PC-9 (cell line): ENCODE measurements at regions not wholly inside any gene's neighbourhood (a gene's known extent, or its start where the extent isn't known, plus 50 kb on each side); places are given as distances from the start of the nearest gene placed in this dataset.
"Not testable (repeated sequence)": the region's sequence is repeated elsewhere in the genome, so short reads cannot be mapped to it uniquely, and the experiment has no call there.

Experiments
- BruUV-seq: library from RNA; stranded (reverse); fragments of 400-500 nt; replicated peaks from 2 replicates; lab custom pipeline; 2021; lab: Mats Ljungman, UMichigan
- CTCF ChIA-PET: fragments of 300-600 bp; sonication (Branson Sonifier 250); formaldehyde crosslinking; loops from one replicate; lab custom pipeline; 2022; ENCODE audit warnings: antibody characterized with exemption; lab: Charles Lee
- POLR2A ChIA-PET: fragments of 300-600 bp; sonication (Branson Sonifier 250); formaldehyde crosslinking; loops from one replicate; lab custom pipeline; 2022; ENCODE audit warnings: antibody characterized with exemption; ENCODE audit not compliant: unreplicated experiment; lab: Charles Lee
- DNase-seq, 2 experiments: peaks; one replicate each; pipeline versions ENCODE4 v3.0.0 to v3.0.0-alpha.2; 2015 to 2022; ENCODE audit warnings: mixed read lengths in 1 of 2
- H2AFZ ChIP-seq: fragments of 200-600 bp; sonication (generic); 2 replicates; pipeline ENCODE4 v1.8.1; 2017; ENCODE audit warnings: antibody characterized with exemption
- H3F3A ChIP-seq: fragments of 200-600 bp; sonication (generic); 2 replicates; pipeline ENCODE4 v1.8.1; 2017; ENCODE audit warnings: antibody characterized with exemption, mild to moderate bottlenecking, low read depth; ENCODE audit not compliant: insufficient read depth
- H3K27ac ChIP-seq: fragments of 200-600 bp; sonication (generic); 2 replicates; pipeline ENCODE4 v1.6.1; 2016; ENCODE audit warnings: mixed run types
- H3K27me3 ChIP-seq: fragments of 200-600 bp; sonication (generic); 2 replicates; pipeline ENCODE4 v1.6.1; 2016; ENCODE audit warnings: low read depth, mixed run types; ENCODE audit not compliant: insufficient read depth
- H3K36me3 ChIP-seq: fragments of 200-600 bp; sonication (generic); 2 replicates; pipeline ENCODE4 v1.6.1; 2016; ENCODE audit warnings: low read depth, mixed run types
- H3K4me1 ChIP-seq: fragments of 200-600 bp; sonication (generic); replicated peaks from 2 replicates; pipeline ENCODE4 v1.6.1; 2016; ENCODE audit warnings: mixed run types; ENCODE audit not compliant: insufficient read depth
- H3K4me2 ChIP-seq: fragments of 200-600 bp; sonication (generic); 2 replicates; pipeline ENCODE4 v1.6.1; 2017; ENCODE audit warnings: mixed run types
- H3K4me3 ChIP-seq: fragments of 200-600 bp; sonication (generic); 2 replicates; pipeline ENCODE4 v1.6.1; 2016; ENCODE audit warnings: mixed run types
- H3K79me2 ChIP-seq: fragments of 200-600 bp; sonication (generic); 2 replicates; pipeline ENCODE4 v1.6.1; 2017; ENCODE audit warnings: low read depth, mixed run types
- H3K9me2 ChIP-seq: fragments of 200-600 bp; sonication (generic); 2 replicates; pipeline ENCODE4 v1.8.1; 2017; ENCODE audit warnings: mild to moderate bottlenecking; ENCODE audit not compliant: insufficient read depth
- H3K9me3 ChIP-seq: fragments of 200-600 bp; sonication (generic); 2 replicates; pipeline ENCODE4 v1.8.1; 2016; ENCODE audit warnings: low read depth; ENCODE audit not compliant: insufficient read depth
- H4K20me1 ChIP-seq: fragments of 200-600 bp; sonication (generic); 2 replicates; pipeline ENCODE4 v1.8.1; 2017; ENCODE audit not compliant: insufficient read depth
- EZH2 ChIP-seq: fragments of 200-600 bp; sonication (generic); IDR thresholded peaks from 2 replicates; pipeline ENCODE4 v1.8.0; 2017; ENCODE audit warnings: antibody characterized with exemption, low read depth
- intact Hi-C: fragments of 100-400 bp; cut with micrococcal nuclease; formaldehyde crosslinking; loops from one replicate; pipeline ENCODE4 v1.10.0; 2022; ENCODE audit not compliant: unreplicated experiment
- TF ChIP-seq, protein P1 (sequence below): fragments of 200-600 bp; sonication (generic); conservative IDR thresholded peaks from 2 replicates; pipeline ENCODE4 v1.6.1; 2017; ENCODE audit warnings: mixed run types, antibody characterized with exemption, mild to moderate bottlenecking, moderate library complexity

DNA sequence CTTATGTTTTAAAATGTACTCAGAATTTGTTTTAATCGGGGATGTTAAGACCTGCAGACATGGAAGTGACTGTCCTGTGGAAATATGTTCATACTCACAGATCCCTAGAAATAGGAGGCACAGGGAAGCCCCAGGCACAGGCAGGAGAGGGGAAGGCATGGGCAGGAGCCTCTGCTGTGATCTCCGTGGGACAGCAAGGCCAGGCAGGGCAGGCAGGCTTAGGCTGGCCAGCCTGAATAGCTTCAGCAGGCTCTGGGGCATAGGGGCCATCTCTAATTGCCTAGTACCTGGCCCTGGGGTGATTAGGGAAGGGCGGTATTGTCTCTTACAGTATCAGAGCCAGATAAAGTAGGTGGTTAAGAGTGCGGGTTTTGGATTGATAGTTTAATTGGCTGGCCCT is 59.8 kb upstream of the PLEKHG4B start:
- TF ChIP-seq, protein P1, sequence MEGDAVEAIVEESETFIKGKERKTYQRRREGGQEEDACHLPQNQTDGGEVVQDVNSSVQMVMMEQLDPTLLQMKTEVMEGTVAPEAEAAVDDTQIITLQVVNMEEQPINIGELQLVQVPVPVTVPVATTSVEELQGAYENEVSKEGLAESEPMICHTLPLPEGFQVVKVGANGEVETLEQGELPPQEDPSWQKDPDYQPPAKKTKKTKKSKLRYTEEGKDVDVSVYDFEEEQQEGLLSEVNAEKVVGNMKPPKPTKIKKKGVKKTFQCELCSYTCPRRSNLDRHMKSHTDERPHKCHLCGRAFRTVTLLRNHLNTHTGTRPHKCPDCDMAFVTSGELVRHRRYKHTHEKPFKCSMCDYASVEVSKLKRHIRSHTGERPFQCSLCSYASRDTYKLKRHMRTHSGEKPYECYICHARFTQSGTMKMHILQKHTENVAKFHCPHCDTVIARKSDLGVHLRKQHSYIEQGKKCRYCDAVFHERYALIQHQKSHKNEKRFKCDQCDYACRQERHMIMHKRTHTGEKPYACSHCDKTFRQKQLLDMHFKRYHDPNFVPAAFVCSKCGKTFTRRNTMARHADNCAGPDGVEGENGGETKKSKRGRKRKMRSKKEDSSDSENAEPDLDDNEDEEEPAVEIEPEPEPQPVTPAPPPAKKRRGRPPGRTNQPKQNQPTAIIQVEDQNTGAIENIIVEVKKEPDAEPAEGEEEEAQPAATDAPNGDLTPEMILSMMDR, result no peak
- TF ChIP-seq EZH2, result no peak
- CTCF ChIA-PET, result no interaction called here
- Histone ChIP-seq H3F3A (no peaks in the 10 kb centered on the region), H3K4me1 (no peaks in the 10 kb centered on the region), H3K27ac (no peak overlapping the region), H2AFZ (no peak overlapping the region), H3K79me2 (no peaks in the 10 kb centered on the region), H3K4me3 (no peak overlapping the region), H3K36me3 (no peaks in the 10 kb centered on the region), H3K27me3 (peaks cover 51% of the 10 kb centered on the region), H3K9me2 (no peaks in the 10 kb centered on the region), H3K9me3 (peaks cover 7% of the 10 kb centered on the region; the same call in 1 of the 2 replicates), H3K4me2 (no peak overlapping the region), H4K20me1 (no peaks in the 10 kb centered on the region)
- POLR2A ChIA-PET, result no interaction called here
- BruUV-seq, result no TSS peak
- no peak for DNase-seq
- intact Hi-C loops, result no loop called here

DNA sequence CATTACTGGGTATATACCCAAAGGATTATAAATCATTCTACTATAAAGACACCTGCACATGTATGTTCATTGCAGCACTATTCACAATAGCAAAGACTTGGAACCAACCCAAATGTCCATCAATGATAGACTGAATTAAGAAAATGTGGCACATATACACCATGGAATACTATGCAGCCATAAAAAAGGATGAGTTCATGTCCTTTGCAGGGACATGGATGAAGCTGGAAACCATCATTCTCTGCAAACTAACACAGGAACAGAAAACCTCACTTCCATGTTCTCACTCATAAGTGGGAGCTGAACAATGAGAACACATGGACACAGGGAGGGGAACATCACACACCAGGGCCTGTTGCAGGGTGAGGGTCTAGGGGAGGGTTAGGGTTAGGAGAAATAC is 56.4 kb upstream of the PLEKHG4B start:
- H3K4me2 ChIP-seq, CTCF ChIA-PET, BruUV-seq, H3K79me2 ChIP-seq, H2AFZ ChIP-seq, H3K27ac ChIP-seq, H3F3A ChIP-seq, H3K36me3 ChIP-seq, H4K20me1 ChIP-seq, H3K9me2 ChIP-seq, H3K4me1 ChIP-seq, H3K9me3 ChIP-seq, intact Hi-C loops, H3K4me3 ChIP-seq, POLR2A ChIA-PET, DNase-seq: not testable (repeated sequence)
- H3K27me3 ChIP-seq, result peaks cover 63% of the 10 kb centered on the region

DNA sequence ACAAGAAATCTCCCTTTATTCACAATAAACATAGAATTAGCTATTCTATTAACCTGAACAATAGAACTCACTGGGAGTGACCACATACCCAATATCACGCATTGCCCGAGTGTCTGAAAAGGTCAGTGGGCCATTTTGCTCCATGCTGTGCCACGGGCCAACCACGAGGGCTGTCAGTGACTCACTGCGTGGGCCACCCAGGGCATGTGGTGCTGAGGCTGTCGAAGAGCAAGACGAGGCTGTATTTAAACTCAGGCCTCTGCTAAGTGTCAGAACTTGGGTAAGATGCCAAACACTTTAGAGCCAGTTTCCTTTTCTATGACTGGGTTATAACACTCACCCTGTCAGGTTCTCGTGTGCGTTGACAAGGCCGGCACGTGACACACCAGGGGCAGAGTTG is 54.8 kb upstream of the PLEKHG4B start:
- H3K36me3 ChIP-seq, H3K4me2 ChIP-seq, DNase-seq, H3F3A ChIP-seq, H3K9me2 ChIP-seq, H3K4me3 ChIP-seq, POLR2A ChIA-PET, BruUV-seq, H3K4me1 ChIP-seq, intact Hi-C loops, H3K27ac ChIP-seq, H4K20me1 ChIP-seq, CTCF ChIA-PET, H2AFZ ChIP-seq, H3K9me3 ChIP-seq, H3K79me2 ChIP-seq: not testable (repeated sequence)
- peaks cover 64% of the 10 kb centered on the region for H3K27me3 ChIP-seq

DNA sequence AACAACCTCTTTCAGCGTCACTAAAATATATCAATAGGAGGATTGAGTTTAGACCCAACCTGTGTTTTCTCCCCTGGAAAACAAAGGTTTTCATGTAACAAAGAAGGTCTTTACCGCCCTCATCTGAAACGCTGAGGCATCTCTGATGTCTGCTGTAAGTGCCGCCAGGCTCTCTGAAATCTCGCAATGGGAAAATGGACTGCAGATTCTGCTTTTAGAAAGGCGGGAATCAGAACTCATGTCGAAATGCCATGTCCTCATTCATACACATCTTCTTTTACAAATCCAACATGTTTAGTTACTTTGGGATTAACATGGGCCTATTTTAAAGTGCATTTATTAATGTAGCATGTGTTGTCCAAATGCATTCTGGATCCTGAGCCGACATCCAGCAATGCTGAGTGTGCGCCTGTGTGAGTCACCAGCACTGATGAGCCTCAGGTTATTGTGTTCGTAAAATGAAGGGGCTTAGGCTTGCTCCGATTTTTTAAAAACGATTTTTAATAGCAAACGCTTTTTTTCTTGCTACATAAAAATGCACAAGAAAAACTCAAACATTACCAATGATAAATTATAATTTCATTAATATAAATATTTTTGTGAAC is 51.9 kb upstream of the PLEKHG4B start:
- intact Hi-C loops, result no loop called here

More for the DNA sequence above, 51.9 kb upstream of the PLEKHG4B start:
- no peaks in the 10 kb centered on the region for H3K36me3 ChIP-seq
- no peaks in the 10 kb centered on the region; the same call in 1 of the 2 replicates for H3K9me2 ChIP-seq
- ChIA-PET CTCF (interaction anchor here (1.1 kb wide), 1 partner anchor 9 kb away, joined by 3 read pairs; no protein-coding TSS in a partner anchor), POLR2A (no interaction called here)
- no peaks in the 10 kb centered on the region for H3K4me1 ChIP-seq
- DNase-seq, result no peak
- H3K4me3 ChIP-seq, result no peak overlapping the region
- H2AFZ ChIP-seq, result no peak overlapping the region
- H3K4me2 ChIP-seq, result no peak overlapping the region
- TF ChIP-seq, protein P1, result no peak
- TF ChIP-seq EZH2, result no peak
- no peaks in the 10 kb centered on the region for H4K20me1 ChIP-seq
- no peaks in the 10 kb centered on the region for H3K79me2 ChIP-seq
- H3K9me3 ChIP-seq, result no peaks in the 10 kb centered on the region
- no peaks in the 10 kb centered on the region for H3F3A ChIP-seq
- no peak overlapping the region for H3K27ac ChIP-seq
- peaks cover 80% of the 10 kb centered on the region for H3K27me3 ChIP-seq
- no TSS peak for BruUV-seq
